ENCODE measurements at regions not wholly inside any gene's neighbourhood (a gene's known extent, or its start where the extent isn't known, plus 50 kb on each side); places are given as distances from the start of the nearest gene placed in this dataset.

- TF ChIP-seq CTCF (conservative IDR thresholded peaks at IDR 0.05) (no peak), EZH2 (IDR thresholded peaks at IDR 0.05; ENCODE audit: low read depth) (no peak)
- Histone ChIP-seq H3K4me3 (no peak overlapping the region), H3K27ac (no peak overlapping the region), H3K9me3 (ENCODE audit: insufficient read depth, low read depth) (no peaks in the 10 kb centered on the region), H3K4me1 (replicated peaks; ENCODE audit: insufficient read depth) (no peaks in the 10 kb centered on the region), H3K9me2 (ENCODE audit: insufficient read depth) (peaks cover 4% of the 10 kb centered on the region; the same call in 1 of the 2 replicates), H4K20me1 (ENCODE audit: insufficient read depth) (no peaks in the 10 kb centered on the region), H3K27me3 (ENCODE audit: insufficient read depth, low read depth) (no peaks in the 10 kb centered on the region), H3K4me2 (no peak overlapping the region), H3F3A (ENCODE audit: insufficient read depth, low read depth) (no peaks in the 10 kb centered on the region), H3K36me3 (ENCODE audit: low read depth) (no peaks in the 10 kb centered on the region), H2AFZ (no peak overlapping the region), H3K79me2 (ENCODE audit: low read depth) (no peaks in the 10 kb centered on the region)
- ChIA-PET CTCF (no interaction called here), POLR2A (ENCODE audit: unreplicated experiment) (no interaction called here)
- no TSS peak for BruUV-seq (replicated peaks)
- intact Hi-C loops (cut with micrococcal nuclease; ENCODE audit: unreplicated experiment) = no loop called here
- no peak for DNase-seq
These were observed 476.4 kb upstream of the ZEB2 start for GRCh38 chr2:144996225-144996795.

- Histone ChIP-seq H2AFZ (no peak overlapping the region), H3K9me2 (ENCODE audit: insufficient read depth) (peaks cover 4% of the 10 kb centered on the region; the same call in 1 of the 2 replicates), H3K27me3 (ENCODE audit: insufficient read depth, low read depth) (no peaks in the 10 kb centered on the region), H3K4me1 (replicated peaks; ENCODE audit: insufficient read depth) (no peaks in the 10 kb centered on the region), H3K36me3 (ENCODE audit: low read depth) (no peaks in the 10 kb centered on the region), H3K27ac (no peak overlapping the region), H3K79me2 (ENCODE audit: low read depth) (no peaks in the 10 kb centered on the region), H3K4me2 (no peak overlapping the region), H3K4me3 (no peak overlapping the region), H3K9me3 (ENCODE audit: insufficient read depth, low read depth) (no peaks in the 10 kb centered on the region), H3F3A (ENCODE audit: insufficient read depth, low read depth) (no peaks in the 10 kb centered on the region), H4K20me1 (ENCODE audit: insufficient read depth) (no peaks in the 10 kb centered on the region)
- DNase-seq = no peak
- no peak for TF ChIP-seq CTCF (conservative IDR thresholded peaks at IDR 0.05)
- POLR2A ChIA-PET (ENCODE audit: unreplicated experiment) = no interaction called here
- no TSS peak for BruUV-seq (replicated peaks)
- intact Hi-C loops (cut with micrococcal nuclease; ENCODE audit: unreplicated experiment) = no loop called here
- CTCF ChIA-PET = no interaction called here
These were observed 475.6 kb upstream of the ZEB2 start for GRCh38 chr2:144995482-144995881.

GRCh38 chr2:144990661-144991060 is 470.7 kb upstream of the ZEB2 start:
- BruUV-seq (replicated peaks) = no TSS peak
- Histone ChIP-seq H2AFZ (no peak overlapping the region), H3F3A (ENCODE audit: insufficient read depth, low read depth) (no peaks in the 10 kb centered on the region), H3K9me3 (ENCODE audit: insufficient read depth, low read depth) (no peaks in the 10 kb centered on the region), H3K79me2 (ENCODE audit: low read depth) (no peaks in the 10 kb centered on the region), H4K20me1 (ENCODE audit: insufficient read depth) (no peaks in the 10 kb centered on the region), H3K27me3 (ENCODE audit: insufficient read depth, low read depth) (no peaks in the 10 kb centered on the region), H3K27ac (no peak overlapping the region), H3K4me1 (replicated peaks; ENCODE audit: insufficient read depth) (no peaks in the 10 kb centered on the region), H3K36me3 (ENCODE audit: low read depth) (no peaks in the 10 kb centered on the region), H3K9me2 (ENCODE audit: insufficient read depth) (peaks cover 4% of the 10 kb centered on the region; the same call in 1 of the 2 replicates), H3K4me2 (no peak overlapping the region), H3K4me3 (no peak overlapping the region)
- intact Hi-C loops (cut with micrococcal nuclease; ENCODE audit: unreplicated experiment) = no loop called here
- DNase-seq = no peak
- no peak for TF ChIP-seq EZH2 (IDR thresholded peaks at IDR 0.05; ENCODE audit: low read depth)
- TF ChIP-seq CTCF (conservative IDR thresholded peaks at IDR 0.05) = no peak
- ChIA-PET POLR2A (ENCODE audit: unreplicated experiment) (no interaction called here), CTCF (no interaction called here)
